CD4-positive, alpha-beta T cell treated with Interferon alpha-2 for 1 hour (primary cell): ENCODE measurements at regions not wholly inside any gene's neighbourhood (a gene's known extent, or its start where the extent isn't known, plus 50 kb on each side); places are given as distances from the start of the nearest gene placed in this dataset.
A peak's percentile ranks its signal among the peaks of the same experiment; 100 is the strongest.
"Not testable (repeated sequence)": the region's sequence is repeated elsewhere in the genome, so short reads cannot be mapped to it uniquely, and the experiment has no call there.

Experiments used
- DNase-seq, 2 donors: peaks; one replicate each; pipeline ENCODE4 v3.0.0-alpha.2; 2020 to 2022

DNA sequence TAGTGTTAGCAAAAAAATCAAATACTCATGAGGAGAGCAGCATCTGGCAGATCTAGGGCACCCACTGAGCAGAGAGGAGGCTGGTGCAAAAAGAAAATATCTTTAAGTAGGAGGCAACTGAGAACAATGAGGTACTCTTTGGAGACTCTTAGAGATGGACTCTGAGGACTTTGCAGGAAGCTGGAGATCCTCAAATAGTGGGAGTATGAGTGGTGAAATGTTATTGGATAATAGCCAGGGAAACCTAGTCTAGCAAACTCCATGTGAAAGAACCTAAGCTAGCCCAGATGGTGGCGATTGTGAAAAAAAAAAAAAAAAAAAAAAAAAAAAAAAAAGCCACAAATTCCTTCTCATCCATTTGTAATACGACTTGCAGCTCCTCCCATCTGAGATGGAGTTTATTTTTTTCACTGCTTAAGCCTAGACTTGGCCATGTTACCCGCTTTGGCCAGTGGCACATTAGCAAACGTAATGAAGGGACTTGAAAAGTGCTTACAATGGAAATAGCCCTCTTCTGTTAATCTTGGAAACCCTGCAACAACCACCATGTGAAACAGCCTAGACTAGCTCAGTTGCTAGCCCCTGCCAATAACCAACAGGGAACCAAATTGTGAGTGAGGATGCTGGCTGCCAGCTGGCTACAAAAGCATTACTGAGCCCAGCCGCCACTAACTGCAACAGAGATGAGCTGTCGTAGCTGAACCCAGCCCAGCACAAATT lies 476.2 kb downstream of the KLF12 start:
- DNase-seq, result no peak

GRCh38 chr13:73656863-73657262 lies 477.3 kb downstream of the KLF12 start:
- DNase-seq, result no peak

- no peak for DNase-seq
These were observed 480.5 kb downstream of the KLF12 start for GRCh38 chr13:73653688-73654087.

GRCh38 chr13:73647417-73647816 lies 486.8 kb downstream of the KLF12 start:
- DNase-seq, result no peak

- not testable (repeated sequence) for DNase-seq
These were observed 493.6 kb downstream of the KLF12 start for GRCh38 chr13:73640476-73641179.

- no peak for DNase-seq
These were observed 498.9 kb downstream of the KLF12 start for GRCh38 chr13:73635166-73635787.

DNA sequence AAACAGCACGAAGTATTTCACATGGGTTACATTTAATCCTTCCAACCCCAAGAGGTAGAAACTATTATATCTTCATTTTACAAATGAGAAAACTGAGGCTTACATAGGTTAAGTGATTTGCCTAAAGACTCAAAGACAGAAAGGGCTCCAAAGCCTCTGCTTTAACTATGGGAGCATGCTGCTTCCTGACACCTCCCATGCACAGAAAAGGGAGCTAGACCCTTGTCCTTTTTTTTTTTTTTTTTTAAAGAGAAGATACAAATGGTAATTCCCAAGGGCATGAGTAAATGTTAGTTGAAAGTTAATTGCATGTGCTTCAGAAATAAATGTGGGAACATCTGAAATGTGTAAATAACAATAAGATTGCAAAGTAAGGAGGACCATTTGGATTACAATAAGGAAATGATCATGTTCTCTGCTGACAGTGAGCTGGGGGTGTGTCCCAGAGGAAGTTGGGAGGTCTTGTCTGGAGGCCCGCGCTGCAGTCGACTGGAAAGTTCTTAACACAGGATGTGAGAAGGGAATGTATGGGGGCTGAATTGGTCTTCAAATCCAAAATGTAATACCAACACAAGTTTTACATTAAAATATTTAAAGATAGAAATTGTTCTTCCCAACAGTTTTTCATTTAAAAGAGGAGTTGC lies 500.3 kb downstream of the KLF12 start:
- DNase-seq, result no peak

- no peak for DNase-seq
These were observed 502.8 kb downstream of the KLF12 start for GRCh38 chr13:73631411-73631810.

GRCh38 chr13:73625562-73626339 lies 508.5 kb downstream of the KLF12 start:
- DNase-seq, result peak; percentile 60 to 80

DNA sequence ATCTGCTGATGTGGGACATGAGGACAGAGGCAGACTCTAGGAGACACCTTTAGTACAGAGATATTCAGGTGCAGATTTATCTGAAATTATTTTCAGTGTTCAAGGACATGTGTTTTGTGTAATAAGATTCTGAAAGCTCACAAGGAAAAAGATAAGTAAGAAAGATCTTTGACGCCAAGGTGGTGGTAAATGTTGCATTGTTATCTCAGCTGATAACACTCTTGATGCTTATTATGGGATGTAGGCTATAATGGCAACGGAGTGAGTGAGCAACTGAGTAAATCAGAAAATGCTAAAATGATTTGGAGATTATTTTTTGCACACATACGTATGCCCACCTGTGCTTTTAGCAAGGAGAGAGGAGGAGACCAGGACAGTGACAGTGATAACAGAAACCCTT lies 510.9 kb downstream of the KLF12 start:
- no peak for DNase-seq

DNA sequence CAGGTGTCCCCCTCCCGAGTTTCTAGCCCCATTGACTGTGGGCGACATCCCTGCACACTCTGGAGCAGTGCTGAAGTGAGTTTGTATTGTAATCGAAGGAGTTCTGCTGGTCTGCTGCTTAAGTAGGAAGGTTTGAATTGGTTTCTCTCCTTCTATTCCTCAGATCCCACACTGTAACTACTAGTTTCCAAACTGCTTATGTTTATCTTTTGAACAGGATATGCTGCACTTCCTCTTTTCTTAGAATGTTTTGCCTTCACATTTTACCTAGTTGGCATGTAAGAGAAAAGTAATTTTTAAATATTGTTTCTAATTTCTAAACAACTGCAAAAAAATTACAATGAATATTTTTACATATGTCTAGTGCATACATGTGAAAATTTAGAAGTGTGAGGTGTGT lies 511.8 kb downstream of the KLF12 start:
- DNase-seq, result no peak

DNA sequence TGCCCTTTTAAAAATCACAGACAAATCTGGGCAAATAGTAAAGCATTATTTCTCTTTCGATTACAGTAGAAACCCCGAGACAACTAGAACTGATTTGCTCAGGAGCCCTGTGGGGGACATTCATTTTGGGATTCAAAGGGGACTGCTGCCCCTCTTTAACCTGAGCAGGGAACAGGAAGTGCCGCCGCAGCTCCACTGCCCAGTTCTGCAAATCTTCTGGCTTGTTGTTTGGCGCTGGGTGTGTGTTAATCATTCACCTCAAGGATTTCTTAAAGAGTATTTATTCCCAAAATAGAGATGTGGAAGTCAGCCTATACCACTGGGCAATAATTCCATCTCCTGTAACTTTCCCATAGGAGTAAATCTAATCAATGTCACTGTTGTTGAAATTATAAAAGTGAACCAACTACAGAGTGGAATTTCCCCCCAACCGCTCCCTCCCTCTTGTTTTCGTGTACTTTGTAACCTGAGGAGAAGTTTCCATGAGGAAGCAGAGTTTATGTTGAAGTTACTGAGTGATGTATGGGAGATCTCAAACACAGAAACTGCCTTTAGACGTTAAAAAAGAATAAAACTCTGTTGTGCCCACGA lies 515.8 kb downstream of the KLF12 start:
- no peak for DNase-seq

DNA sequence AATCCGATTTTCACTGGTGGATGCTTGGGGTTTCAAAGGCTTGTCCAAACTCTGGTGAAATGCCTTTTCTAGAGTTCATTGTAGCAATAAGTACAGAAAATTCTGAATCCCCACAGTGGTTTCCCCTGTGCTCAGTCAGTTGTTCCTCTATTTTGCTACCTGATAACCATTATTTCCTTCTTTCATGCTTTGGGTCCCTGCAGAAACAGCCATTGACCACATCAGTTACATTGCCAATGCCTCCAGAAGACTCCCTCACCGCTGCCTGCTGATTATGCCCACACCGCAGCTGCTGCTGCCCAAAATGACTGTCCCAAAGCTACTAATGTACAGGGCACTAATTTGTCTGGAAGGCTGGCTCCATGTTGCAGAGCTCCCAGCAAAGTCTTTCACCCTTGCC lies 517.3 kb downstream of the KLF12 start:
- no peak for DNase-seq

DNA sequence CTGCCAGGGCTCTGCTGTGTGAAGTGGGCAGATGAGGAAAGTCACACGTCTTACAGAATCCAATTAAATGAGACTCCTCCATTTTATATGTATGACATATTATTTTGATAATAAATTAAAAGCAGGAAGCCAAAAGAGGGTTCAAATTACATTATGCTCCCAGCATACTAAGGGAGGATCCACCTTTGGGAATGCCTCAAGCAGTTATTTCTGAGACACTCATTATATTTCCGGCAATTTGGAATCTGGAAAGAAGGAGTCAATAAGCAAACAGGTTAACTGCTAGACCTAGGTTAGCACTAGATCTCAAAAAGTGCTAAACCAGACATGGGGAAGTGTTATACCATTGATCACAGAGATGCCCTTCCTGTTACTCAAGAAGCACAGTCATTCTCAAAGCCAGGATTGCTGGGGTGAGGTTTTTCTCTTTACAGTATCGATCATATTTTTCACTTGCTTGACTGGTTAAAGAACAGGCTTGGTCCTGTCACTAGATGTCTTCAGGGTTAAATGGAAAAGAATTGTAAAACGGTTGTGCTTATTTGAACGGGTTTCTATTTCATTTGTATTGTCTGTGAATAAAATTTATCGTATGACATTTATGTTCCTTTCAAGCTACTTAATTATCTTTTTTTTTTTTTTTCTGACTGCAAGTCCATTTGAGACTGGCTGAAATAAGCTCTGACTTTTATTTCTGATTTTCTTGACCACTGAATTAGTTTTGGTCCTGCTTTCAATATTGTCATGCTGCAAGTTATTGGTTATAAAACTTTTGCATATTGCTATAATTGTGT lies 523.2 kb downstream of the KLF12 start:
- no peak for DNase-seq

GRCh38 chr13:73608711-73609485 lies 525.3 kb downstream of the KLF12 start:
- DNase-seq, result no peak

- no peak for DNase-seq
These were observed 526.1 kb downstream of the KLF12 start for GRCh38 chr13:73608157-73608516.

GRCh38 chr13:73607489-73608156 lies 526.6 kb downstream of the KLF12 start:
- no peak for DNase-seq

- DNase-seq, result no peak
These were observed 530.6 kb downstream of the KLF12 start for GRCh38 chr13:73603646-73604045.

DNA sequence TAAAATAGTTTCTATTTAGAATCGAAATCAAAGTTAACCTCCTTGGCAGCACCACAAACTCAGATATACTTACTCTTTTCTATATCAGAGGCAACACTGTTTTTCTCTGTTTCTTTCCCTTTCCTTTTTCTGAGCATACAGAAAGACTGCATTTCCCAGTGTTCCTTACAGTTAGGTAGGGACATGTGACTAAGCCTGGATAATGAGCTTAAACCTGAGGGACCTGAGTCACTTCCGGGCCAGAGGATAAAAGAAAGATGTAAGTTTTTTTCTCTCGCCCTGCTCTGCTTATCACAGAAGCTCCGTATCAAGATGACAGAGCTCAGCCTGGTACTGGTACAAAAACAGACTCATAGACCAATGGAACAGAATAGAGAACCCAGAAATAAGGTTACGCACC lies 531.9 kb downstream of the KLF12 start:
- DNase-seq, result peak in 1 of 2 donors; percentile 22

DNA sequence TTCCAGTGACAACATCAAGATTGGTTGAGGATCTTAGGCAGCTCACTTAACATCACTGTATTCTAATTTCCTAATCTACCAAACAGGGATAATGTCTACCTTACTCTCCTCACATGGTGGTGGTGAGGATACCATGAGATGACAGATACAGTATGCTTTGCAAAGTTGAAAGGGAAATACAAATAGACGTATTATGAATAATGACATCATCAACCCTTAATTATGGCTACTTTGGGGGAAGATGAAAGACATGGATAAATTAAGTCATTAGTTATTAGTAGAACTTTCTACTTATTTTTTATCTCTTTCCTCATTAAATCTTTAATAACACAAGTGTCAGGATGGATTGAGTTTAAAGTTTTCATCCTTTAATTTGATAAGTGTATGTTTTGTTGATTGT lies 532.5 kb downstream of the KLF12 start:
- DNase-seq, result no peak
